ENCODE measurements at regions not wholly inside any gene's neighbourhood (a gene's known extent, or its start where the extent isn't known, plus 50 kb on each side); places are given as distances from the start of the nearest gene placed in this dataset.

DNA sequence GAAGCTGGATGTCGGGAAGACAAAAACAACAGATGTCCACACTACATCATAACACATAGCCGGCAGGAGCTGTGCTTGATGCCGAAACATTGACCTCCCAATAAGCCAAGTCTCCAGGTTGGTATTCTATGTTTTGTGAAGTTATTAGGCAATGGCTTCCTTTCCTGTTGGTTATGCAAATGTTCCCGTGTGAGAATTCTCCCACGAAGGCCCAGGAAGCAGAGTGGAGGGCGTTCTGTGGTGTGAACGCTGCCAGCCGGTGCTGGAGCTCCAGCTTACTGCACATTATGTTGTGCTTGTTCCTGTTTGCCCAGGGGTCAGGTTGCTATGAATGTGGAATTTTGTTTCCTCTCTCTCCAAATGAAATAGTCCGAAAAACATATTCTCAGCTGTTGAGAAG is 156.4 kb upstream of the HMGA2 start:
- no peak for TF ChIP-seq POLR2A (IDR thresholded peaks at IDR 0.05; ENCODE audit: low read depth)
- TF ChIP-seq, protein P1, sequence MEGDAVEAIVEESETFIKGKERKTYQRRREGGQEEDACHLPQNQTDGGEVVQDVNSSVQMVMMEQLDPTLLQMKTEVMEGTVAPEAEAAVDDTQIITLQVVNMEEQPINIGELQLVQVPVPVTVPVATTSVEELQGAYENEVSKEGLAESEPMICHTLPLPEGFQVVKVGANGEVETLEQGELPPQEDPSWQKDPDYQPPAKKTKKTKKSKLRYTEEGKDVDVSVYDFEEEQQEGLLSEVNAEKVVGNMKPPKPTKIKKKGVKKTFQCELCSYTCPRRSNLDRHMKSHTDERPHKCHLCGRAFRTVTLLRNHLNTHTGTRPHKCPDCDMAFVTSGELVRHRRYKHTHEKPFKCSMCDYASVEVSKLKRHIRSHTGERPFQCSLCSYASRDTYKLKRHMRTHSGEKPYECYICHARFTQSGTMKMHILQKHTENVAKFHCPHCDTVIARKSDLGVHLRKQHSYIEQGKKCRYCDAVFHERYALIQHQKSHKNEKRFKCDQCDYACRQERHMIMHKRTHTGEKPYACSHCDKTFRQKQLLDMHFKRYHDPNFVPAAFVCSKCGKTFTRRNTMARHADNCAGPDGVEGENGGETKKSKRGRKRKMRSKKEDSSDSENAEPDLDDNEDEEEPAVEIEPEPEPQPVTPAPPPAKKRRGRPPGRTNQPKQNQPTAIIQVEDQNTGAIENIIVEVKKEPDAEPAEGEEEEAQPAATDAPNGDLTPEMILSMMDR (IDR thresholded peaks at IDR 0.05): no peak
- TF ChIP-seq EP300 (IDR thresholded peaks at IDR 0.05): no peak
